ENCODE measurements at regions not wholly inside any gene's neighbourhood (a gene's known extent, or its start where the extent isn't known, plus 50 kb on each side); places are given as distances from the start of the nearest gene placed in this dataset.

DNA sequence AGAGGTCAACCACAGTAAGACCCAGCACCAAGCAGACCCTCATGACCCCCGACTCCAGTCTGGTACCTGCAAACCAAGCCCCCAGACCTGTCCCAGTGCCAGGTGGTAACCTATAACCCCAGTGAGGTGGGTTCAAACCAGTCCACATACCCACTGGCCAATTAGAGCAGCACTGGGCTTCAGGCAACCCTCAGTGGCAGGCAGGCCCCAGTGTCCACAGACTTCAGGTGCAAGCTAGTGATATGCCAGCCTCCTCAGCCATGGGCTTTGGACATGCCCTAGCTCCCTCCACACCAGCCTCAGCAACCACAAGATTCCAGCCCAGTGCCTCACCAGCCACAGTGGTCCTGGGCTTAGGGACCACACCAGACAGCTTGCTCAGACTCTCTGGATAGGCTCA, 276.6 kb downstream of the DTWD2 start:
- DNase-seq (ENCODE audit: low spot score): no peak
- WGBS: 92% methylated on average over 1 of the region's 1 CpG

DNA sequence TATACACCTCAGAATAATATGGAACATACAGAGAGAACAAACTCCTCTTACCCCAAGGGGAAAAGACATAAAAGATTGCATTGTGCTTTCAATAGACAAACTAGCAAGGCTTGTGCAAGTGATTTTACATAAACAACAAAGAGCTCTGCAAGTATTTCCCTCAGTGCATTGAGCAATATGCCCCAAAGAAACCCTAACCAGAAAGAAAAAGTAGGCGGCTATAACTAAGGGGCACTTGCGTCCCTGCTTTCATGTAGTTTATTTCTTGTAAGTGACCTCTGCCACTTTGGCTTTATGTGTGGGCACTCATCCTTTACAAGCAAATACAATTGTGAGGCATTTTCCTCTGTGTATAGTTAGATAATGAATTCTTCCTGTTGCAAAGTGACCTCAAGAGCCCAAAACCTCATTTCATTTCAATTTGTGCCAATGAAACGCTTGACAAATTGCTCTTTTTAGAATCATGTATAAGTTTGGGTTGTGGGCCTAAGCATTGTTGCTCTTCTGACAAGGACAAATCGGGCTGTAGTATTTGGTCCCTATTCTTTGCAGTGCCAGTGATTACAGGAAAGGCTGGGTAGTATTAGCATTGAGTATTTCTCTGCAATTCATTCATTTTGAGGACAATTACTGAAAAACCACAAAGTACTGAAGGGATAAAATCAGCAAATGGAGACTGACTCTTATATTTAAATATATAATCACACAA, 282.2 kb downstream of the DTWD2 start:
- Histone ChIP-seq H3K27me3 (replicated peaks; ENCODE audit: insufficient read depth) (no peaks in the 10 kb centered on the region), H3K4me3 (no peak overlapping the region)
- WGBS: 76% methylated on average over 4 of the region's 4 CpGs

More for the DNA sequence above, 276.6 kb downstream of the DTWD2 start:
- no peaks in the 10 kb centered on the region for H3K27me3 ChIP-seq (replicated peaks; ENCODE audit: insufficient read depth)
- TF ChIP-seq POLR2A (IDR thresholded peaks at IDR 0.05) (no peak), POLR2AphosphoS5 (IDR thresholded peaks at IDR 0.05) (no peak)
- TF ChIP-seq, protein P1, sequence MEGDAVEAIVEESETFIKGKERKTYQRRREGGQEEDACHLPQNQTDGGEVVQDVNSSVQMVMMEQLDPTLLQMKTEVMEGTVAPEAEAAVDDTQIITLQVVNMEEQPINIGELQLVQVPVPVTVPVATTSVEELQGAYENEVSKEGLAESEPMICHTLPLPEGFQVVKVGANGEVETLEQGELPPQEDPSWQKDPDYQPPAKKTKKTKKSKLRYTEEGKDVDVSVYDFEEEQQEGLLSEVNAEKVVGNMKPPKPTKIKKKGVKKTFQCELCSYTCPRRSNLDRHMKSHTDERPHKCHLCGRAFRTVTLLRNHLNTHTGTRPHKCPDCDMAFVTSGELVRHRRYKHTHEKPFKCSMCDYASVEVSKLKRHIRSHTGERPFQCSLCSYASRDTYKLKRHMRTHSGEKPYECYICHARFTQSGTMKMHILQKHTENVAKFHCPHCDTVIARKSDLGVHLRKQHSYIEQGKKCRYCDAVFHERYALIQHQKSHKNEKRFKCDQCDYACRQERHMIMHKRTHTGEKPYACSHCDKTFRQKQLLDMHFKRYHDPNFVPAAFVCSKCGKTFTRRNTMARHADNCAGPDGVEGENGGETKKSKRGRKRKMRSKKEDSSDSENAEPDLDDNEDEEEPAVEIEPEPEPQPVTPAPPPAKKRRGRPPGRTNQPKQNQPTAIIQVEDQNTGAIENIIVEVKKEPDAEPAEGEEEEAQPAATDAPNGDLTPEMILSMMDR (IDR thresholded peaks at IDR 0.05): no peak
- H3K9me3 ChIP-seq: no peaks in the 10 kb centered on the region
- no peak overlapping the region for H3K27ac ChIP-seq
- no peaks in the 10 kb centered on the region for H3K4me1 ChIP-seq (replicated peaks)
- no peaks in the 10 kb centered on the region for H3K36me3 ChIP-seq
- intact Hi-C loops (cut with DNase I): no loop called here
- H3K4me3 ChIP-seq: no peak overlapping the region

GRCh38 chr5:118703241-118703640, 285.1 kb downstream of the DTWD2 start:
- TF ChIP-seq, protein P1 (IDR thresholded peaks at IDR 0.05): no peak
- TF ChIP-seq POLR2AphosphoS5 (IDR thresholded peaks at IDR 0.05): no peak
- TF ChIP-seq POLR2A (IDR thresholded peaks at IDR 0.05): no peak
- intact Hi-C loops (cut with DNase I): no loop called here
- no peak for DNase-seq (ENCODE audit: low spot score)
- H3K4me1 ChIP-seq (replicated peaks): no peaks in the 10 kb centered on the region
- H3K27ac ChIP-seq: no peak overlapping the region
- H3K9me3 ChIP-seq: no peaks in the 10 kb centered on the region
- H3K36me3 ChIP-seq: no peaks in the 10 kb centered on the region
- no peaks in the 10 kb centered on the region for H3K27me3 ChIP-seq (replicated peaks; ENCODE audit: insufficient read depth)
- H3K4me3 ChIP-seq: no peak overlapping the region
- WGBS: 94% methylated on average over 2 of the region's 2 CpGs

More for the DNA sequence above, 282.2 kb downstream of the DTWD2 start:
- intact Hi-C loops (cut with DNase I): no loop called here
- no peaks in the 10 kb centered on the region for H3K4me1 ChIP-seq (replicated peaks)
- H3K9me3 ChIP-seq: no peaks in the 10 kb centered on the region
- no peak for DNase-seq (ENCODE audit: low spot score)
- TF ChIP-seq POLR2AphosphoS5 (IDR thresholded peaks at IDR 0.05): no peak
- TF ChIP-seq, protein P1 (IDR thresholded peaks at IDR 0.05): no peak
- TF ChIP-seq POLR2A (IDR thresholded peaks at IDR 0.05): no peak
- H3K27ac ChIP-seq: no peak overlapping the region
- no peaks in the 10 kb centered on the region for H3K36me3 ChIP-seq

- no peaks in the 10 kb centered on the region for H3K4me1 ChIP-seq (replicated peaks)
- TF ChIP-seq, protein P1 (IDR thresholded peaks at IDR 0.05): no peak
- TF ChIP-seq POLR2AphosphoS5 (IDR thresholded peaks at IDR 0.05): no peak
- TF ChIP-seq POLR2A (IDR thresholded peaks at IDR 0.05): no peak
- intact Hi-C loops (cut with DNase I): no loop called here
- no peak overlapping the region for H3K27ac ChIP-seq
- H3K36me3 ChIP-seq: no peaks in the 10 kb centered on the region
- H3K9me3 ChIP-seq: no peaks in the 10 kb centered on the region
- no peak for DNase-seq (ENCODE audit: low spot score)
- no peak overlapping the region for H3K4me3 ChIP-seq
- no peaks in the 10 kb centered on the region for H3K27me3 ChIP-seq (replicated peaks; ENCODE audit: insufficient read depth)
These were observed 286.6 kb downstream of the DTWD2 start for GRCh38 chr5:118701791-118702190.

- 46% methylated on average over 2 of the region's 2 CpGs for WGBS
- H3K27me3 ChIP-seq (replicated peaks; ENCODE audit: insufficient read depth): no peaks in the 10 kb centered on the region
- H3K27ac ChIP-seq: no peak overlapping the region
- H3K36me3 ChIP-seq: no peaks in the 10 kb centered on the region
- H3K4me1 ChIP-seq (replicated peaks): no peaks in the 10 kb centered on the region
- TF ChIP-seq, protein P1 (IDR thresholded peaks at IDR 0.05): no peak
- TF ChIP-seq POLR2AphosphoS5 (IDR thresholded peaks at IDR 0.05): no peak
- TF ChIP-seq POLR2A (IDR thresholded peaks at IDR 0.05): no peak
- intact Hi-C loops (cut with DNase I): no loop called here
- H3K9me3 ChIP-seq: no peaks in the 10 kb centered on the region
- DNase-seq (ENCODE audit: low spot score): no peak
- H3K4me3 ChIP-seq: no peak overlapping the region
These were observed 287.8 kb downstream of the DTWD2 start for GRCh38 chr5:118700510-118700909.
